HG03196 (cell line): ENCODE measurements at regions not wholly inside any gene's neighbourhood (a gene's known extent, or its start where the extent isn't known, plus 50 kb on each side); places are given as distances from the start of the nearest gene placed in this dataset.
A peak's percentile ranks its signal among the peaks of the same experiment; 100 is the strongest.

Source experiments
- ATAC-seq: cut with Tn5 transposase; IDR thresholded peaks from one replicate; pipeline ENCODE4 v1.9.1; 2021; ENCODE audit not compliant: unreplicated experiment

GRCh38 chr13:80465321-80465720 is 124.4 kb upstream of the SPRY2 start:
- ATAC-seq, result no peak

GRCh38 chr13:80463673-80464352 is 122.9 kb upstream of the SPRY2 start:
- no peak for ATAC-seq

GRCh38 chr13:80462567-80462966 is 121.6 kb upstream of the SPRY2 start:
- ATAC-seq, result no peak

GRCh38 chr13:80462037-80462436 is 121.1 kb upstream of the SPRY2 start:
- ATAC-seq, result no peak

- ATAC-seq, result no peak
Measured at GRCh38 chr13:80458543-80458942, 117.6 kb upstream of the SPRY2 start.

GRCh38 chr13:80454245-80454644 is 113.3 kb upstream of the SPRY2 start:
- ATAC-seq, result peak; percentile 75

- no peak for ATAC-seq
Measured at GRCh38 chr13:80452279-80452678, 111.4 kb upstream of the SPRY2 start.

GRCh38 chr13:80451641-80452040 is 110.7 kb upstream of the SPRY2 start:
- ATAC-seq, result no peak

GRCh38 chr13:80450386-80450785 is 109.5 kb upstream of the SPRY2 start:
- no peak for ATAC-seq

- ATAC-seq, result no peak
Measured at GRCh38 chr13:80448725-80449124, 107.8 kb upstream of the SPRY2 start.

GRCh38 chr13:80447747-80448146 is 106.8 kb upstream of the SPRY2 start:
- no peak for ATAC-seq

GRCh38 chr13:80444240-80445015 is 103.5 kb upstream of the SPRY2 start:
- no peak for ATAC-seq

GRCh38 chr13:80442609-80443008 is 101.7 kb upstream of the SPRY2 start:
- ATAC-seq, result no peak

- no peak for ATAC-seq
Measured at GRCh38 chr13:80441968-80442367, 101.0 kb upstream of the SPRY2 start.

GRCh38 chr13:80438521-80438920 is 97.6 kb upstream of the SPRY2 start:
- ATAC-seq, result no peak

GRCh38 chr13:80437231-80437630 is 96.3 kb upstream of the SPRY2 start:
- ATAC-seq, result no peak

- ATAC-seq, result no peak
Measured at GRCh38 chr13:80436571-80437169, 95.7 kb upstream of the SPRY2 start.

- no peak for ATAC-seq
Measured at GRCh38 chr13:80430561-80430960, 89.6 kb upstream of the SPRY2 start.

GRCh38 chr13:80428349-80429096 is 87.6 kb upstream of the SPRY2 start:
- ATAC-seq, result no peak

GRCh38 chr13:80419416-80419815 is 78.5 kb upstream of the SPRY2 start:
- ATAC-seq, result no peak

- no peak for ATAC-seq
Measured at GRCh38 chr13:80413611-80414010, 72.7 kb upstream of the SPRY2 start.
